ENCODE measurements at regions not wholly inside any gene's neighbourhood (a gene's known extent, or its start where the extent isn't known, plus 50 kb on each side); places are given as distances from the start of the nearest gene placed in this dataset.
"Not testable (repeated sequence)": the region's sequence is repeated elsewhere in the genome, so short reads cannot be mapped to it uniquely, and the experiment has no call there.

DNA sequence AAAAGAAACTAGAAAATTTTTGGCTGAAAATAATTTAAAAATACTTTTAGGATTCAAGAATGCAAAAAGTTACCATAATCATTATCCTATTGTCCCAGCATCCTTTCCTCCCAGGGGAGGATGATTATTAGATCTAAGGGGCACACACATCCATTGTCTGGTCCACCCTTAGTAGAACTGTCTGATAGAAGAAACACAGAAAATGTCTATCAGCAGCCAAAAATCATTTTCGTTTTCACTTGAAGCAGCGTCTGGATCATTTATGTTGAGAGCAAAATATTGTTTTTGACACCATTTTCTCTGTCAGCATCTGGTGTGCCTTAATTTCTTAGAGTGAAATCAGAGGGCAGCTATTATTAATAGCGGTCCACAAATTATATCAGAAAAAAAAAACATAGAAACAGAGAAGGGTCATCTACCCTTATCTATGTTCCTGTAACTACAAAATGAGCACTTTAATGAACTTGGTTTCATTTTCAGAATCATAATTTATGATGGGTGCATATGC, 446.3 kb downstream of the TRAM1L1 start:
- DNase-seq, result no peak

DNA sequence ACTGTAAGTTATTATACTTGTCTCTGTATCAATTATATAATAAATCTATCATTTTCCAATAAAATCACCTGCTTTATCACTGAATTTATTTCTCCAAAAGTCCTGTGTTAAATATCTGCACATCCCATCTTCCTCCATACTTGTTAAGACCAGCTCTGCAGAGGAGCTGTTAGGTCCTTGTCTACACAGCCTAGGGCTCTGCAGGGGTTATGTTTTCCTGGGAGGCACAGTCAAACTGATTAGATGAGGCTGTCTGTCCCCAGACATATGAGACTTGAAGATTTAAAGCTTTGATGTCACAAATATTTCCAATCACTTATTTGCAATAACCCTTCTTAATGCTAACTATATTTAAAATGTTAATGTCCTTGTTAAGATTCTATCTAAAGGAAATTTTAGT, 446.8 kb downstream of the TRAM1L1 start:
- no peak for DNase-seq

DNA sequence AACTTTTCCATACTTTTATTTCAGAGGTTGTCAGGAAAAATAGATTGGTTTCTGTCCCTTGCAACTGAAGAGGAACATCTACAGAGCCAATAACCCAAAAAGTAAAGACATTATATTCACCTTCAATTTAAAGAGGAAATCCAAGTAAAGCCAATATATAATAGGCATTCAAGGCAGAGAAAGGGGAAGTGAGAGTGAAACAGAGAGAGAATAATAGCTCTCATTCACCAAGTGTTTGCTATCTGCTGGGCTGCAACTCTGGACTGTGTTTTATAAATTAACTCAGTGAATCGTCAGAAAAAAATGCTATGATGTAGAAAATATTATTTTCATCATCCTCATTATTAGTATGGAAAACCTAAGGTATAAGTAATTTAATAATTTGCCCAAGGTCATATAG, 448.5 kb downstream of the TRAM1L1 start:
- no peak for DNase-seq

DNA sequence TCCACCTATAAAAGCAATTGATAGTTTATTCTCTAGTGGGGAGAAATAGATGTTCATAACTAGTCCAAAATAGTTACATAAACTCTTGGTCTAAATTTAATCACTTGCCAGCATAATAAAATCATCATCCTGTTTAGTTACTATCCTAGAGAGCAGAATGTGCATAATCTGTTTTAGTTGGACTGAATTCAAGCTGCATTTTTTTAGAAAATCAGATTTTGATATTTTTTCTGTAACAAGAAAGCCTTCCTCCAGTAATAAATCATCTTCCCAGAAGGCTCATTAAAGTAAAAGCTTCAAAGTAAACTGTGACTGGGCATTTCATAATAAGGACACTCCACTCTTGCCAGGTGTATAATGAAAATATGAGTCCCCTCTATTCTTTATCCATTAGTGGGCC, 453.1 kb downstream of the TRAM1L1 start:
- DNase-seq, result no peak

DNA sequence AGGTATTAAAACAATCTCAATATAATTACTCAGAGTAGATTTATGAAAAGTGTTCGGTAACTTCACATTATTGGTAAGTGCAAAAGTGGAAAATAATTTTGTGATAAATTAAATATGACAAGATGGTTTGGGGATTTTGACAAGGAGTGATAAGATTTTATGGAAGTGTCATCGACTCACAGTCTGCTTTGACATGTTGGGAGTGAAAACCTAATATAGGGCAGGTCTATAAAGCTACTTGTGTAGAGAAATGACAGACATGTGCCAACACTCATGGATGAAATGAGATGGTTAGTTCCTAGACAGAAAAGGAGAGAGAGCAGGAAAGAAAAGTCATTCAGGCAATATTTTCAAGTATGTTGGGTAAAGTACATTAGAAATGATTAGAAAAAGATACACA, 456.8 kb downstream of the TRAM1L1 start:
- DNase-seq, result no peak

DNA sequence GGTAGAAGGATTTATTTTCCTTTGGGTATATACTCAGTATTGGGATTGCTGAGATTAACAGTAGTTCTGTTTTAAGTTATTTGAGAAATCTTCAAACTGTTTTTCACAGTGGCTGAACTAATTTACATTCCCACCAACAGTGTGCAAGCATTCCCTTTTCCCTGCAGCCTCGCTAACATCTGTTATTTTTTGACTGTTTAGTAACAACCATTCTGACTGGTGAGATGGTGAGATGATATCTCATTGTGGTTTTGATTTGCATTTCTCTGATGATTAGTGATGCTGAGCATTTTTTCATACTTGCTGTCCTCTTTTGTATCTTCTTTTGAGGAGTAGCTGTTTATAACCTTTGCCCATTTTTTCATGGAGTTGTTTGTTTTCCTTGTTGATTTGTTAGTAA, 457.8 kb downstream of the TRAM1L1 start:
- DNase-seq, result no peak

DNA sequence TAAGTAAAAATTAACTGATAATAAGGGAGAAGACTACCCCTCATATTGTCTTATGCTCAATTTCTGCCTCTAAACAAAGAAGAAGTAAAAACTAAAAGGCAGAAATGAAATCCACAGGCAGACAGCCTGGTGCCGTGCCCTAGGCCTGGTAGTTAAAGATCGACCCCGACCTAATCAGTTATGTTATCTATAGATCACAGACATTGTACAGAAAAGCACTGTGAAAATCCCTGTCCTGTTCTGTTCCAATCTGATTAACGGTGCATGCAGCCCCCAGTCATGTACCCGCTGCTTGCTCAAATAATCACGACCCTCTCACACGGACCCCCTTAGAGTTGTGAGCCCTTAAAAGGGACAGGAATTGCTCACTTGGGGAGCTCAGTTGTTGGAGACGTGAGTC, 465.9 kb downstream of the TRAM1L1 start:
- not testable (repeated sequence) for DNase-seq

DNA sequence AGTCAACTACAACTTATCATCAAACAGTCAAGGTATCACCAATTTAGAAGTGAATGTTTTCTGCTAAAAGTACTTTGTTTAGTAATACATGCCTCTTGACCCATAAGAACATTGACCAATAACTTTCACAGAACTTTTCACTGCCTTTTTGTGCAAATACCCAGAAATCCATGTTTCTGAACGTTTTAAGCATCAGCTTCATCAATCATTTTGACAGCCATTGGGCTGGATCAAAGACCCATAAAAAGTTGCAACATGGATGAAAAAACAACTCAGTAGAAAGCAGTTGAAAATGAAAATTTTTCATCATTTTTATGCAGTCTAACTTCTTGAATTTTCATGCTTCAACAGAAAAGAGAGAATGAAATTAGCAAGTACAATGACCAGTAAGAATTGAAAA, 466.7 kb downstream of the TRAM1L1 start:
- no peak for DNase-seq

DNA sequence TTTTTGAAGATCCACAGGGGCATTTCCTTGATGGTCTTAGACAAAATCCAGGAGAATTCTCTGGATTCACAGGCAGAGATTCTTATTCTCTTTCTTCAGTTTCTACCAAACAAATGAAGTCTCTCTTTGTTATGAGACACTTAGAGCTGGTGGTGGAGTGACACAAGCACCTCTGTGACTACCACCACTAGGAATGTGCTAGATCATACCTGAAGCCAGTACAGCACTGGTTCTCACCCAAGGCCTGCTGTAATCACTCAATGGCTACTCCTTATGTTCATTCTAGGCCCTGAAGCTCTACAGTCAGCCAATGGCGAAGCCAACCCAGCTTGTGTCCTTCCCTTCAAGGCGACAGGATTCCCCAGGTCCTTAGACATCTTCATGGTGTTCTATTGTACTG, 482.3 kb downstream of the TRAM1L1 start:
- no peak for DNase-seq

DNA sequence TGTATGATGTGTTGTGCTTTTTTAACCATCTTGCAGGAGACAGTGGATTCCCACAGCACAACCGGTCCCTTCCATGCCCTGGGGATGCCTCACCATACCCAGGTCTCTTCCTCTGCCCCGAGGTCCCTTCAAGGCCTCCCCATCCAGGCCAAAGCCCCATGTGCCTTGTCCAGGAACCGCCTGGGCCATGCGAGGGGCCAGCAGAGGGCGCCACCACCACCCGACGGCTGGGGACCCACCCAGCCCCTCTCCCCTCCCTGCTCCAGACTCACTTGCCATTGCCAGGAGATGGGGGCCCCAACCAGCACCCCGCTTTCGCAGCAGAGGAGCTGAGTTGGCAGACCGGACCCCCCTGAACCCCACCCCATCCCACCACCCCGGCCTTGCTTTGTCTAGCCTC, 485.5 kb downstream of the TRAM1L1 start:
- peak; percentile 7 to 9 for DNase-seq

DNA sequence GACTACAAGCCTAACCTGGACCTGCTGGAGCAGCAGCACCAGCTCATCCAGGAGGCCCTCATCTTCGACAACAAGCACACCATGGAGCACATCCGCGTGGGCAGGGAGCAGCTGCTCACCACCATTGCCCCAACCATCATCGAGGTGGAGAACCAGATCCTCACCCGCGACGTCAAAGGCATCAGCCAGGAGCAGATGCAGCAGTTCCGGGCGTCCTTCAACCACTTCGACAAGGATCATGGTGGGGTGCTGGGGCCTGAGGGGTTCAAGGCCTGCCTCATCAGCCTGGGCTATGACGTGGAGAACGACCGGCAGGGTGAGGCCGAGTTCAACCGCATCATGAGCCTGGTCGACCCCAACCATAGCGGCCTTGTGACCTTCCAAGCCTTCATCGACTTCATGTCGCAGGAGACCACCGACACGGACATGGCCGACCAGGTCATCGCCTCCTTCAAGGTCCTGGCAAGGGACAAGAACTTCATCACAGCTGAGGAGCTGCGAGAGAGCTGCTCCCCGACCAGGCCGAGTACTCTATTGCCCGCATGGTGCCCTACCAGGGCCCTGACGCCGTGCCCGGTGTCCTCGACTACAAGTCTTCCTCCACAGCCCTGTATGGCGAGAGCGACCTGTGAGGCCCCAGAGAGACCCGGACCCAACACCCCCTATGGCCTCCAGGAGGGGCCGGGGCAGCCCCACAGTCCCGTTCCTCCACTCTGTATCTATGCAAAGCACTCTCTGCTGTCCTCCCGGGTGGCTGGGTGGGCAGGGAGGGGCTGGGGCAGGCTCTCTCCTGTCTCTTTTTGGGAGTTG, 486.2 kb downstream of the TRAM1L1 start:
- no peak for DNase-seq

DNA sequence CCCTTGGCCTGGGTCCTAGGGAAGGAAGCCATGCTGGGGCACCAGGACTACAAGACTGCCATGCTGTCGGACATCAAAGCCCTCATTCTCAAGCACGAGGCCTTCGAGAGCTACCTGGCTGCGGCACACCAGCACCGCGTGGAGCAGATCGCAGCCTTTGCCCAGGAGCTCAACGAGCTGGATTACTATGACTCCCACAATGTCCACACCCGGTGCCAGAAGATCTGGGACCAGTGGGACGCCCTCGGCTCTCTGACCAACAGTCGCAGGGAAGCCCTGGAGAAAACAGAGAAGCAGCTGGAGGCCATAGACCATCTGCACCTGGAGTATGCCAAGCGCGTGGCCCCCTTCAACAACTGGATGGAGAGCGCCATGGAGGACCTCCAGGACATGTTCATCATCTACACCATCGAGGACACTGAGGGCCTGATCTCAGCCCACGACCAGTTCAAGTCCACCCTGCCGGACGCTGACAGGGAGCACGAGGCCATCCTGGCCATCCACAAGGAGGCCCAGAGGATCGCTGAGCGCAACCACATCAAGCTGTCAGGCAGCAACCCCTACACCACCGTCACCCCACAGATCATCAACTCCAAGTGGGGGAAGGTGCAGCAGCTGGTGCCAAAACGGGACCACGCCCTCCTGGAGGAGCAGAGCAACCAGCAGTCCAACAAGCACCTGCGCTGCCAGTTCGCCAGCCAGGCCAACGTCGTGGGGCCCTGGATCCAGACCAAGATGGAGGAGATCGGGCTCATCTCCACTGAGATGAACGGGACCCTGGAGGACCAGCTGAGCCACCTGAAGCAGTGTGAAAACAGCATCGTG, 487.0 kb downstream of the TRAM1L1 start:
- DNase-seq, result no peak

DNA sequence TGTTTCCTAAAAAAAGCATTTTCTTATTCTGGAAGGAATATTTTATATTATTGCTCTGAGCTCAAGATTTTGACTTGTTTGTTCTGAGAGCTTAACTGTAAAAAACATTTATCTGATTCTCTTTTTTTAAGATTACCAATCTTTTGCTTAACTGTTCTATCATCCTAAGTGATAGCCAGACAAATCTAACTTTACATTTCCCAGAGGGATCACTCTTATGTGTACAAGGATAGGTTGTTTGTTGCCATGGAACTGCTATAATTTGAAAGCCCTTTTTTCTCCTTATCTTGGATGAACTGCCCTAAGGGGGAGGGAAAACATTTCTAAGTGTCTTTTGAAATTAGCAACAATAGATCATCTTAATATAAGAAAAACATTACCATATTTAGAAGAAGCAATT, 494.7 kb downstream of the TRAM1L1 start:
- DNase-seq, result no peak

DNA sequence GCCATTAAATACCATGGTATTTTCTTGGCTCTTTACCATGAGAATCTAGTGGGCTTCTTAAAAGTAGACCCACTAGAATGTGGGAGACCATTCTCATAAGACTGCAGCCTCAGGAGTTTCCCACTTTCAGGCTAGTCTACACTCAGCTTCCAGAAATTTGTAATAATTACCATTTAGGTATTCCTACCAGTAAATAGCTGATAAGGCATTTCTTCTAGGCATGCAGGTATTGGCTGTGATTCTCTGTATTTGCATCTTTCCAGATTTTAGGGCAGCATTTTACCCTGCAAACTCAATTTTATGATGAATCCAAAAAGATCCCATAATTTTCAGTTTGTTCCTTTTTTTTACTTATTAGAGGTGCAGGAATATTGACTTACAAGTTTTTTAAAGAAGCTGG, 496.6 kb downstream of the TRAM1L1 start:
- no peak for DNase-seq

DNA sequence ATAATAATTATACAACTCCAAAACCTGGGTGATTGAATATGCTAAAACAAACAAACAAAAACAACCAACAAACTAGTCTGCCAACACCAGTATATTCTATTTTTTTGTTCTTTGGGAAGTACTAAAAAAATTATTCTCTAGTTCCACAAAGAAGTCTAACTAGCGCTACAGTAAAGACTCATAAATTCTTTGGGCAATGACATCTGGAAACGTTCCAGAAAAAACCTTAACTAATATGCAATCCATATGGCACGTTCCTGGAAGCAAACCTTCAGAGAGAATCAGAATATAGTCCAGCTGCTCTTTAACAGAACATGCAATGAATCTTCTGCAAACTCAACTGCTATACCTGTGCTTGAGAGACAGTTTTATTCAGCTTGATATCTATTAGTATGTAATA, 500.1 kb downstream of the TRAM1L1 start:
- DNase-seq, result no peak

DNA sequence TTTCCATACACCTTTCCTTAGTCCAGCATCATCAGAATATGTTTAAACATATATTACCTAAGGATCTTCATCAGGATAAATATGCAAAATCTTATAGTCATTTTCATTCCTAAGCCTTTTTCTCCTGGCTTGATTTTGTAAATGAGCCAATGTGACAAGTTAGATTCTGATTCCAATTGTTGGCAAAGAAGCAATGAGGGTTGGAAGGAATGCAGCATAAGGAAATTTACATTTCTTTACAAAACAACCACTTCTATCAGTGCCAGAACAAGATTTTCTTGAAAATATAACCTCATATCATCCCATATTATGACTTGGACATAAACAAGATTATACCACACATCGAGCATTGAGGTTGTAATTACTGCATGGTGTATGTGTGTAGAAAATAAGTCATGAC, 508.1 kb downstream of the TRAM1L1 start:
- DNase-seq, result no peak

DNA sequence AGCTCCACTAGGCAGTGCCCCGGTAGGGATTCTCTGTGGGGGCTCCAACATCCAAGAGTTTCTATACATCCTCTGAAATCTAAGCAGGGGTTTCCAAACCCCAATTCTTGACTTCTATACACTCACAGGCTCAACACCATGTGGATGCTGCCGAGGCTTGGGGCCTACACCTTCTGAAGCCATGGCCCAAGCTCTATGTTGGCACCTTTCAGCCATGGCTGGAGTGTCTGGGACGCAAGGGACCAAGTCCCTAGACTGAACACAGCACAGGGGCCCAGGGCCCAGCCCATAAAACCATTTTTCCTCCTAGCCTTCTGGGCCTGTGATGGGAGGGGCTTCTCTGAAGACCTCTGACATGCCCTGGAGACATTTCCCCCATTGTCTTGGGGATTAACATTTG, 511.8 kb downstream of the TRAM1L1 start:
- no peak for DNase-seq

DNA sequence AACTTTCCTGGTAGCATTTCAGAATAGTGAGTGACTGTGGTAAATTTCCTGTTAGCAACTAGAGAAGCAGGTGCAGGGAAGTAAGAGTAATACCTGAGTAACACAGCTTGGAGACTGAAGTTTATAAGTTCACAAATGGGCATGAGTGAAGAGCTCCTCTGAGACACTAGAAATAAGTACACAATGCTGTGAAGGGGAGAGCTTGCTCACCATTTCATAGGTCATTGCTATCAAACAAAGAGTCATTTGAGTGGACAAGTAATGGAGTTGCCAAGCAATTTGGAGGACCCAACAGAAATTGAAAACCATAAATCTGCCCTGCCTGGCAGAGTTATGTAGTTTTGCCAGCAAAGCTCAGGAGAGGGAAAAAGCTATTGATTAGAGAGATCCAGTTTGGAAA, 523.6 kb downstream of the TRAM1L1 start:
- no peak for DNase-seq

DNA sequence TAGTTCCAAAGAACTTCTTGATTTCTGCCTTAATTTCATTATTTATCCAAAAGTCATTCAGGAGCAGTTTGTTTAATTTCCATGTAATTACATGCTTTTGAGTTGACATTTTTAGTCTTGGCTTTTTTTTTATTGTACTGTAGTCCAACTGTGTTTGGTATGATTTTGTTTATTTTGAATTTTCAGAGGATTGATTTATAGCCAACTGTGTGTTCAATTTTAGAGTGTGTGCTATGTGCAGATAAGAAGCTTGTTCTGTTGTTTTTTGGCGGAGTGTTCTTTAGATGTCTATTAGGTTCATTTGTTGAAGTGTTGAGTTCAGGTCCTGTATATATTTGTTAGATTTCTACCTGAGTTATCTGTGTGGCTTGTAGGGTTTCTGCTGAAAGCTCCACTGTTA, 533.6 kb downstream of the TRAM1L1 start:
- DNase-seq, result no peak

DNA sequence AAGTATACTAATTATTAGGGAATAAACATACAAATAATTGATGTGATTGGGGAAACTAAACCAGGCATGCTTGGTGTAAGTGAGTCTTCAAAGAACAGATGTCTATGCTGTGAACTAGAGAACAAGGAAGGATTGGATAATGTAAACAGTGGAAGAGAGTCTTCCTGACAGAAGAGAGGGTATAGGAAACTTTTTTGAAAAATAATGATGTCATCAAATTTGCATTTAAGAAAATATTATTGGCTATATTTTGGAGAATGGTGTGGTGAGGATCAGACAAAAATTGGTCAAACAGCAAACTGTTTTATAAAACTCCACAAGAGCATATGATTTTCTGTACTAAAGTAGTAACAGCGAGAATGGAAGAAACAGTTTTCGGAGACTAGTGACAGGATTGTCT, 537.7 kb downstream of the TRAM1L1 start:
- DNase-seq, result no peak

DNA sequence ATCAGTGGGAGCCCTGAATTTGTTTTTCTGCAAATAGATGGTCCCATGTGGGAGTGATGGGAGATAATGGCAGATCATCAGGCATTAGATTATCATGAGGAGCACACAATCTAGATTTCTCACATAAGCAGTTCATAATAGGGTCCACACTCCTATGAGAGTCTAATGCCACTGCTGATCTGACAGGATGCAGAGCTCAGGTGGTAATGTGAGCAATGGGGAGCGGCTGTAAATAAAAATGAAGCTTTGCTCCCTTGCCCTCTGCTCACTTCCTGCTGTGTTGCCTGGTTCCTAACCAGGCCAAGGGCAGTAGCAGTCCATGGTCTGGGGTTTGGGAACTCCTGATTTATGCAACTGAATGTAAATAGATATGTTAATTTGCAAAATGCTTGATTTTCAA, 538.6 kb downstream of the TRAM1L1 start:
- no peak for DNase-seq

DNA sequence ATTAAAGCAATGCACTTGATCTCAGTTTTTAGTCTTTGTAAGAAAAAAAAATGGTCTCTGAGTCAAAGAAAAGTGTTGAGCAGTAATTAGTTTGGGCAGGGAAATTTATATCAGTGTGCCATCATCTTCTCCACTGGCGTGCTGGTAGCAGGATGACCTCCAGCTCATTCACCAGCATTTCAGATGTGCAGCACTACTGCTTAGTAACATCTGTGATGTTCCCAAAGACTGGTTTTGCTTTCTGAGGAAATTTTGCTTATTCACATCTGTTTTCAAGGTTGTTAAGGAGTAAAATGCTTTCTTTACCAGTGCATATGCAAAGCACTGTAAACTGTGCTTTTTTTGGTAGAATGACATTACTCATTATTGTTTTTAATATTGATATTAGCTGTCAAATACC, 540.4 kb downstream of the TRAM1L1 start:
- DNase-seq, result no peak

DNA sequence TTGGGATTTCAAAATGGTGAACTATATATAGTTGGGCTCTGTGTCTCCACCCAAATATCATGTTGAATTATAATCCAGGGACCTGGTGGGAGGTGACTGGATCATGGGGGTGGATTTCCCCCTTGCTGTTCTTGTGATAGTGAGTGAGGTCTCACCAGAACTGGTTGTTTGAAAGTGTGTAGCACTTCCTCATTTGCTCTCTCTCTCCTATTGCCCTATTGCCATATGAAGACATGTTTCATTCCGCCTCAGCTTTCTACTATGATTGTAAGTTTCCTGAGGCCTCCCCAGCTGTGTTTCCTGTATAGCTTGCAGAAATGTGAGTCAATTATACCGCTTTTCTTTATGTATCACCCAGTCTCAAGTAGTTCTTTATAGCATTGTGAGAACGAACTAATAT, 545.6 kb downstream of the TRAM1L1 start:
- DNase-seq, result no peak

DNA sequence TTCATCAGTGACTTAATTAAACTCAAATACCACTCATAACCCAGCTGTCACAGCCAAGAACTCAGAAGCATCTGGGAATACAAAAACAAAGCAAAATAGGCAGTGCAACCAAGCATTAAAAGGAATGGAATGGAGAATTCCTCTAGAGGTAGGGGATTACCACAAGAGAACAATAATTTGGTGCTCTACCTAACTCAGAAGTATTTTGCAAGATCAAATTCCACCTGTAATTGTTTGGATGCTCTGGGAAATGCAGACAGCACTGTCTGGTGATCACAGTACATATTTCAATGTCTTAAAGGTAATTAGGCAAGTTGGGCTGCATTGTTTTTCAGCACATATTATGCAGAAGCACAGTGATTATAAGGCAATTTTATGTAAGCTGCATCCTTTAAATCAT, 547.5 kb downstream of the TRAM1L1 start:
- DNase-seq, result no peak

Data from activated CD4-positive, alpha-beta T cell treated with anti-CD3 and anti-CD28 coated beads, Interleukin-2, amount 50 U/mL, for 48 hours (primary cell).